GM10248 (cell line): ENCODE measurements at regions not wholly inside any gene's neighbourhood (a gene's known extent, or its start where the extent isn't known, plus 50 kb on each side); places are given as distances from the start of the nearest gene placed in this dataset.
"Not testable (repeated sequence)": the region's sequence is repeated elsewhere in the genome, so short reads cannot be mapped to it uniquely, and the experiment has no call there.

Experiments
- CTCF ChIA-PET: fragments of 300-600 bp; sonication (Branson Sonifier 250); formaldehyde crosslinking; extraction: SDS; loops from one replicate; lab custom pipeline; 2021; ENCODE audit warnings: antibody characterized with exemption; lab: Yijun Ruan, JAX
- POLR2A ChIA-PET: fragments of 350-650 bp; sonication (Branson Sonifier 250); formaldehyde crosslinking; extraction: SDS; loops from one replicate; lab custom pipeline; 2020; ENCODE audit warnings: antibody characterized with exemption; lab: Yijun Ruan, JAX
- DNase-seq: peaks from one replicate; pipeline ENCODE4 v3.0.0; 2012; ENCODE audit errors: extremely low spot score
- CTCF ChIP-seq: IDR thresholded peaks from 2 replicates; pipeline ENCODE4 v1.5.1; 2012; ENCODE audit warnings: mild to moderate bottlenecking, low read depth; ENCODE audit errors: extremely low read depth, missing control alignments, control extremely low read depth

GRCh38 chr4:59772641-59773139 is 1427.4 kb upstream of the ADGRL3 start:
- no peak for TF ChIP-seq CTCF
- ChIA-PET POLR2A (no interaction called here), CTCF (interaction anchor here (1.7 kb wide), 1 partner anchor 9 kb away, joined by 4 read pairs; no protein-coding TSS in a partner anchor)
- DNase-seq, result no peak

DNA sequence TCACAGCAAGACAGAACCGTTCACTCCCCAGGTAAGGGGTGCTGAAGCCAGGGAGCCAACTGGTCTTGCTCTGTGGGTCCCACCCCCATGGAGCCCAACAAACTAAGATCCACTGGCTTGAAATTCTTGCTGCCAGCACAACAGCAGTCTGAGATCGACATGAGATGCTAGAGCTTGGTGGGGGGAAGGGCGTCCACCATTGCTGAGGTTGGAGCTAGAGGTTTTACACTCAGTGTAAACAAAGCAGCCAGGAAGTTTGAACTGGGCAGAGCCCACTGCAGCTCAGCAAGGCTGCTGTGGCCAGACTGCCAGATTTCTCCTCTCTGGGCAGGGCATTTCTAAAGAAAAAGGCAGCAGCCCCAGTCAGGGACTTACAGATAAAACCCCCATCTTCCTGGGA is 1419.9 kb upstream of the ADGRL3 start:
- POLR2A ChIA-PET, CTCF ChIA-PET: not testable (repeated sequence)

DNA sequence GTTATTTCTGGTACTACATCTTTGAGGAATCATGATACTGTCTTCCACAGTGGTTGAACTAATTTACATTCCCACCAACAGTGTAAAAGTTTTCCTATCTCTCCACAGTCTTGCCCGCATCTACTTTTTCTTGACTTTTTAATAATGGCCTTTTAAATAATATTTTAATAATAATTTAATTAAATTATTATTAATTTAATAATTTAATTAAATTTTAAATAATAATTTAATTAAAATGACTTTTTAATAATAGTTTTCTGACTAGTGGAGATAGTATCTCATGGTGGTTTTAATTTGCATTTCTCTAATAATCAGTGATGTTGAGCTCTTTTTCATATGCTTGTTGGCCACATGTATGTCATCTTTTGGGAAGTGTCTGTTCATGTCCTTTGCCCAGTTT is 1395.0 kb upstream of the ADGRL3 start:
- ChIA-PET CTCF (interaction anchor here (0.9 kb wide), 1 partner anchor 10 kb away, joined by 3 read pairs; no protein-coding TSS in a partner anchor), POLR2A (no interaction called here)
- TF ChIP-seq CTCF, result no peak
- DNase-seq, result no peak

More for the DNA sequence above, 1419.9 kb upstream of the ADGRL3 start:
- DNase-seq, result not testable (repeated sequence)

DNA sequence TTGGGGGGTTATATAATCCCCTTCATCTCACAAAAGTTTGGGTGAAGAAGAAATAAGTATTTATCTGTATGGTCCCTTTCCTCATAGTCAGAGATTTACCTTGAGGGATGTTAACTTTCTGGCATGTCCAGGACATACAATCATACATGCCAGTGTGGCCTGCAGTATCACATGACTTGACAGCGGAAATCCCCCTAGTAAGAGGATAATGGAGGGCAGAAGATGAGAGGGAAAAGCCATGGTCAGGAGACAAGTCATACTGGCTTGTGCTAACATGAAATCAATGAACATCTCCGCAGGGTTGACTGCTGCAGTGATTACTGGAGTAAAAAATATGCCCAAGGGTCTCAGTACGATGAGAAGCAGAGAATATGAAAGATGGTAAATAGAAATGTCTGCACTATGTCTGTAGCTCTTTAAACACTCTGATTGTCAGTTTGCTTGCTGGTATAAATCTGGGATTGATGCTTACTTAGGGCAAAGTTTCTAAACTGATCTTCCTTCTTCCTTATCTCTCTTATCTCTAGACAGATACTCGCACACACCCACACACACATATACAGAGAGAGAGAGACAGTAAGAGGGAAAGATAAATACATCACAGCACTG is 1385.6 kb upstream of the ADGRL3 start:
- POLR2A ChIA-PET, result no interaction called here
- CTCF ChIA-PET, result no interaction called here

GRCh38 chr4:59818656-59819055 is 1381.5 kb upstream of the ADGRL3 start:
- DNase-seq, result peak; percentile 14
- no peak for TF ChIP-seq CTCF
- CTCF ChIA-PET, result no interaction called here
- POLR2A ChIA-PET, result no interaction called here

More for the DNA sequence above, 1385.6 kb upstream of the ADGRL3 start:
- no peak for TF ChIP-seq CTCF
- no peak for DNase-seq

DNA sequence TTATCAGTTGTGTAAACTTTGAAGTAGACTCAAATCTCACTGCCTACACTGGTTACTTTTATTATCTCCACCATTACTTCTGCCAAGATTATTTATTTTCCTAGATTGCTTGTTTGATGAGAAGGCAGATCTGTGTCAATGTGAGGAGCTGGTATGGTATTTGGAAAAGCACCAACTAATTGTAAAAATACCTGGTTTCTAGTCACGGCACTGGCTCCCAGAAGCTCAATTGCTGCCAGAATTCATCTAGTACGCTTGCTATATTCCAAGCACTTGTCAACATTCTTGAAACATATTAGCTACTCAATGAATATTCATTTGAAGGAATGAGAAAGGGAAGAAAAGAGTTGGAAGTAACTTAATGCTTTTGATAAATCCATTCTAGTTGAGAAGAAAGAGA is 1376.8 kb upstream of the ADGRL3 start:
- ChIA-PET CTCF (no interaction called here), POLR2A (no interaction called here)
- TF ChIP-seq CTCF, result no peak
- DNase-seq, result no peak

DNA sequence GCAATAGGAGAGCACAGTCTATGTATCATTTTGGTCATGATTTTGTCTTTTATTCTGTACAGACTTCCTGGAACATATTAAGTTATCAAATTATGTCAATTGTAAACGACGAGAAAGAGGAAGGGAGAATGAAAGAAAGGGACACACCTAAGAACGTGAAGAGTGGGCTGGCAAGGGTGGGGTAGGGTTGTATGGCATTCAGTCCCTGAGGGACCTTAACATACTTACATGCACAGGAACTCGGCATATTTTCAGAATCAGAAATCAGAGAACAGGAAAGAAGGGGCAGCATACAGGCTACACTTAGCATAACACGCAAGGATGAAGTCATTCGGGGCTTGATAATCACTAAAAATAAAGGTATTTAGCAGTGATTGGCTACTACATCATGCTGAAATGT is 1375.0 kb upstream of the ADGRL3 start:
- no peak for TF ChIP-seq CTCF
- ChIA-PET CTCF (no interaction called here), POLR2A (no interaction called here)
- no peak for DNase-seq
